HK-2 (cell line): ENCODE measurements at regions not wholly inside any gene's neighbourhood (a gene's known extent, or its start where the extent isn't known, plus 50 kb on each side); places are given as distances from the start of the nearest gene placed in this dataset.
A peak's percentile ranks its signal among the peaks of the same experiment; 100 is the strongest.

Experiments
- DNase-seq: peaks from one replicate; pipeline ENCODE4 v3.0.0-alpha.2; 2018; ENCODE audit not compliant: unreplicated experiment

DNA sequence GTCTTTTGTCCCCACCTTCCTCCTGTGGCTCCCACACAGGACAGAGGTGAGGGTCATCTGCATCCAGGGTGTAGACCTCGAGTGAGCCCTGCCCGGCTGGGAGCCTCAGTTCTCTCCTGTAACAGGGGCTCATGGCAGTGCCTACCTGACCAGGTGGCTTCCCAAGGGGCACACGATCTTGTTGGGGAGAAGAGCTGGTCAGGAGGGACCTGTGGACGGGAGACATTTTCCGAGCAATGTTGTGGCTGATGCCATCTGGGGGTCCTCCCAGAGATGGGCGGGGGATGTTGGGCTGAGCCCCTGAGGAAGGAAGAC is 51.9 kb downstream of the CEBPB start:
- no peak for DNase-seq

DNA sequence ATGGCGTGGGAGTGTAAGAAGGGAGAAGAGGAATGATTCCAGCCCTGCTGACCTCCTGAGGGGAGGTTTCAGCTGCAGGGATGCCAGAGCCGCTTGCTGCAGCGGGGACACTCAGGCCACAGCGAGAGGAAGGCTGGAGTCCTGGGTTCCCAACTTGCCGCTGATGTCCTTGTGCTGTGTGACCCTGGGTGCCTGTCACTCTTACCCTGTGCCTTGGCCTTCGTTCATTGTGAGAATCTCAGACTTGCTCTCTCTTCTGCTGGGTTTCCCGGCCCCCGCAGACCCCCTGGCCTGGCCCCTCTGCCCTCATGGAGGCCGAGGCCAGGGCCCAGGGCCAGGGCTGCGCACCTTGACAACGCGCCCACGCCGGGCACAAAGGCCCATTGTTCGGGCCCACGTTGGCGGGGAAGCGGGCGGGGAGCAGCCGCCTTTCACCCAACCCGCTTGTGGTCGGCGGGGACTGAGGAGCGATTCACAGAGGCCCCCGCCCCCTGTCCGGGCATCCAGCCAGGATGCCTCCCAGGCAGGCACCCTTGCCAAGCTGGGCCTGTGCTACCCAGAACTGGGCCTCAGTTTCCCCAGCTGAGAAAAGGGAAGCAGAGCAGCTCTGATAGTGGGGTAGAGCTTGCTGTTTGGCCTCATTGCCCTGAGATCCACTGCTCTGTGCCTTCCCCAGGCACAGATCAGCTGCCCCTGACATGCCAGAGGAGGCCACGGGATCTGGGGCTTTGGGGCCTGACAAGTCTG is 52.4 kb downstream of the CEBPB start:
- DNase-seq = no peak

DNA sequence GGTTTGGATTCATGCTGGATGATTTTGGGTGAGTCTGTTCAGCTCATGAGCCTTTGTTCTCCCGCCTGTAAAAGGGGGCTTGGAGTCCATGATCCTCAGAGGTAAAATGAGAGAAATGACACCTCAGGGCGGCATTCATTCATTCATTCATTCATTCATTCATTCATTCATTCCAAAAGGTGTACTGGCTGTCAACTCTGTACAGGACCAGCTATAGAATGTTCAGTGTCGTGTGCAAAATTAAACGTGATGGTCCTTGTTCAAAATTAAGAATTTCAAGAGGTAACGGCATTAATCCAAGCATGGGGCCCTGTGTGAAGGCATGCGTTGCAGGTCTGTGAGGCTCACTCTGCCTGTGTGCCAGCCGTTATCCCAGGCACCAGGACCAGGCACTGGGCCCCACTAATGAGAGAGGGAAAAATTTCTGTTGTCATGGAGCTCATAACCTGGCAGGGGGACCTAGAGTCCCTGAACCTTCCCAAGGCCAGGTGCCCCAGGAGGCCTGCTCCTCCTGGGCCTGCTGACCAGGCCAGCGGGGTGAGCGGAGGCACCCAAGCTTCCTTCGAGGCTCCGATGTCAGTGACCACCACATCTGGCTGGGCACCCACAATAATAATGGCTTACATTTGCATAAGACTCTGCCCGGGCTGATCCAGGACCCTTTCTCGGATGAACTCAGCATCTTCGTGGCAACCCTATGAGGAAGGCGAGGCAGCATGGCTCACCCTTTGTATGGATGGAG is 53.2 kb downstream of the CEBPB start:
- no peak for DNase-seq

DNA sequence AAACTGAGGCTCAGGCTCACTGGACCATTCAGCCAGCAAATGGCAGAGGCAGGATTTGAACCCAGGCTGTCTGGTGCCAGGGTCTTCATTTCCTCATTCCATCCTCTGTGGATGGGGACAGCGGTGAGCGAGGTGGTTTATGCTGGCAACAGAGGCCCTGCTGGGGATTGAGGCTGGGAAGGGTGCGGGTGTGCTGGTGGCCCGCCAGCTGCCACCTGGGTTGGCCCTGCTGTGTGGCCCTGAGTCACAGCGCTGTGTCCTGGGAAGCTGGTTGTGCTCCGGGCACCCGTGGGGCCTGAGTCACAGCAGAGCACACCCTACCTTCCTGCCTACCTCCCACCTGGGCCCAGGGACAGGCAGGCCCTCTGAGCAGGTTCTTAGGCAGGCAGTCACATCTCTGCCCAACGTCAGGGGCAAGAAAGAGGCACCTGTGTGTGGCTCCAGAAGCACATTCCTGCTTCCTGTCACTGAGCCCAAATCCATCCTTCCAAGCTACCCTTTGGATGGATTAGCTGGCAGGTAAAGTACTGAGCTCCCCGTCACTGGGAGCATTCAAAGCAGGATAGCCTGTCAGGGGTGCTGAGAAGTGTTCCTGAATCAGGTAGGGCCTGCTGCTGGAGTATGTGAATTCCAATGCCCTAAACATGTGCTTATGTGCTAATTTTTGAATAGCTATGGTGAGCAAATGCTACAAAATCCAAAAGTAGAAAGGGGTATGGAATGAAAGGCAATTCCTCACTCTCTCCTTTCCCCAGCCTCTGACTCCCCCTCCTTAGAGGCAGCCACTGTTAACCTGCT is 53.9 kb downstream of the CEBPB start:
- no peak for DNase-seq

DNA sequence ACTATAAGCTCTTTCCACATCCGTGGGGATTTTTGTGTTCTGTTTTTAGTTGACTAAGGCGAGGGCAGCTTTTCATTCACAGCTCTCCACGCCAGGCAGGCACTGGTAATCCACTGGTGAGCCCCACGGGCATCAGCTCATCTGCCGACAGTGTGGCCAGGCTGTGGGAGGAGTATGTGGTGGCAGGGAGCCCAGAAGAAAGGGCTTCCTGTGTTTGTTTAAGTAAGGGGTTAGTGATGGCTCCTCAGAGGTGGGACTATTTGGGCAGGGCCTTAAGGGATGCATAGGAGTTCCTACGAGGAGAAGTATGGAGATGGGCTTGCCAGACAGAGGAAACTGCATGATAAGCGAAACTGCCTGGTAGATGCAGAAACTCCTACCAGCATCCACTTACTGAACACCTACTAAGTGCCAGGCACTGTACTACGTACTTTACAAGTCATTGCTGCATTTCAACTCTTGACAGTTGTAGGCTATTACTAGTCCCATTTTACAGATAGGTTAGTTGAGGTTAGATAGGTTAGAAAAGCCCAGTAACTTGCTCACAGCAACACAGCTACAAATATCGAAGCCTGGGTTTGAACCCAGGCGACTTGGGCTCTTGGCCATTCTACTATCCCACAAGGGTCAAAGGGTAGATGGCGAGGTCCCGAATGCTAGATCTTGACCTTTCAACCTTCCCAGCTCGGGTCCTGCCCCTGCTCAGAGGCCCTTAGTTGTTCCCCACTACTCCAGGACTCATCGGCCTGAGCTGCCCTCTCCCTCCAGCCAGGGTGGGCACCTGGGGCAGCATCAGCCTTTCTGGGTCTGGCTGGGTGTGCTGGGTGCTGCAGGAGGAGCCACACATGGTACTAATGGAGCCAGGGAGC is 55.1 kb downstream of the CEBPB start:
- DNase-seq = no peak

DNA sequence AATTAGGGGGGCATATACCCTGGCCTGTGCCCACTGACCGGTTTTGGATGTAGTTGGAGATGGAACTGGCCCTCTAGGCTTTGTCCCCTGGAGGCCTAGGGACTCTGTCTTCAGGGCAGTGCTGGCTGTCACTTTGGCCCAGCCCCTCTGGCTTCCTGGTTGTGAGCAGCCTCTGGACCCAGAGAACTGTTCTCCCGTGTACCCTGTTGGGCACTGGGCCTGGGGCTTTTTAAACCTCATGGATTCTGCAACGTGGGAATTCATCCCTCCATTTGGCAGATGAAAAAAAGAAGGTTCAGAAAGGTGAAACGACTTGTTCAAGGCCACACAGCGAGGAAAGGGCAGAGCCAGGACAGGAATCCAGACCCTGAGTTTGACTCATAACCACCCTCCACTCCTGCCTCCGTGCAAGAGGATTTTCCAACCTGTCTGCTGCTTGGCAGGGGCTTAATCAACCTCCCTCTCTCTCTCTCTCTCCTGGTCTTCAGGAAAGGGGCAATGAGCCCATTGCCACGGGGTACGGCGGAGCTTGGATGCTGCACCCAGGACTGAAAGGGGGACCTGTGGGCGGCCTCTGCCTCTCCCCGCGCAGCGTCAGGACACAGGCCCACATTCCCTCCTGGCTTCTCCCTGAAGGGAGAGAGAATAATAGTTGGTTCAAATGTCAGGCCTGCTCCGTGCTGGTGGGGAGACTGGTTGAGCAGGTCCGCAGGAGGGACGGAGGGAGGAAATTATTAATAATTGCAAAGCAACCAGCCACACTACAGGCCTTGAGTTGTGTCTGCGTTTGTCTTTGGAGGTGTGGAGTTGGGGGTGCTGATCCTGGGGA is 56.0 kb downstream of the CEBPB start:
- no peak for DNase-seq

DNA sequence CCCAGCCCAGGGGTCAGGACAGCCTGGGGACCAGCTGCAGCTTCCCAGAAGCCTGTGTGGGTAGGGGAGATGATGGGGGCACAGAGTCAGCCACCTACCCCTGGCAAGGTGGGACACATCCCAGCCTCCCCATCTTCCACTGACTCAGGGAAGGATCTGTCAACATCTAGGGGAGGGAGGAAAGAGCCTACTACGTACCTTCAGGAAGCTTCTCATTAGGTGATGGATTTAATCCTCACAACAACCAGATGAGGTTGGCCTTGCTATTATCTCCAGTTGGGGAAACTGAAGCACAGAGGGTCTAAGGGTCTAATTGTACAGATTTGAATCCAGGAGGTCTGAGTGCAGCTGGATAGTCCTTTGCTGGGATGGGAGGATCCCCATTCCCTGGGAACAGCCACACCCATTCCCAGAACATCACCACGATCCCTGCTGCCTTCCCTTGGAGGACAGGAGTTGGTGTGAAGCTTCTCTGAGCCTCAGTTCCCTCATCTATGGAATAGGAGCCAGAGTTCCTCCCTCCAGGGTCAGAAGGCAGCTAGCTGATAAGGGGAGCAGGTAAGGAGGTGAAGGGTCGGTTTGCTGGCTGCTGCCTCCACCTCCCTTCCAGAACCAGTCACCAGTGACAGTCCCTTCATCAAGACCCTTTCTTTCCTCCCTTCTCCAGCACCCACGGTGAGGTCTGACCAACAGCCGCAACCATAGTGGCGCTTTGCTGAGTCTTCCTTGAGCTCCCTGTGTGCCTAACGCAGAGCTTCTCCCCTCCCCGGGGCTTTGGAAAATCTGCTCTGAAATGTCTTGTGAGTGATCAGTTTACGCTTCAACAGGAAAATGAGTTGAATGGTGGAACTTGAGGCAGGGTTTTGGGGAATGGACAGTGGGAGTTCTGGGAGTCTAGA is 56.8 kb downstream of the CEBPB start:
- no peak for DNase-seq

DNA sequence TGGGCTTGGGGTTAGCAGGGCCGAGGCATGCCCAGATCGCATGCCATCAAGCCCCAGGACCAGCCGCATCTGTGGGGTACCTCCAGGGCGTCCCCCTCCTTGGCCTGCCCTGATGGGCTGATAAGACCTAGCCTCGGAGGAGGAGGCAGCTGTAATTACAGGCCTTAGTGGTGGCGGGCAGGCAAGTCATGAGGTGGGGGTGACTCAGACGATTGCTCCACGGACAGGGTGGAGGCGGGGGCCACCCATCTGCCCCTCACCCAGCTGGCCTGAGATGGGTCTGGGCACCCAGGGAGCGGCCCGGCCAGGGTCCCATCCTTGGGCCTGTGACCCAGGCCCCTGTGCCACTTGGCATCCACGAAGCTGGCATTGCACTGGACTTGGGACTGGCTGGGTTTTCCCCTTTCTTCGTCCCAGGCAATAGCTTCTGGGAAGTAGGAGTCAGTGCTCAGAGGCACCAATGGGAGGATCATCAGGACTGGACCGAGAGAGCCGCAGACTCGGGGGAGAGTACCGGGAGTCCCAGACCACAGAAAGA is 57.5 kb downstream of the CEBPB start:
- peak; percentile 64 for DNase-seq

DNA sequence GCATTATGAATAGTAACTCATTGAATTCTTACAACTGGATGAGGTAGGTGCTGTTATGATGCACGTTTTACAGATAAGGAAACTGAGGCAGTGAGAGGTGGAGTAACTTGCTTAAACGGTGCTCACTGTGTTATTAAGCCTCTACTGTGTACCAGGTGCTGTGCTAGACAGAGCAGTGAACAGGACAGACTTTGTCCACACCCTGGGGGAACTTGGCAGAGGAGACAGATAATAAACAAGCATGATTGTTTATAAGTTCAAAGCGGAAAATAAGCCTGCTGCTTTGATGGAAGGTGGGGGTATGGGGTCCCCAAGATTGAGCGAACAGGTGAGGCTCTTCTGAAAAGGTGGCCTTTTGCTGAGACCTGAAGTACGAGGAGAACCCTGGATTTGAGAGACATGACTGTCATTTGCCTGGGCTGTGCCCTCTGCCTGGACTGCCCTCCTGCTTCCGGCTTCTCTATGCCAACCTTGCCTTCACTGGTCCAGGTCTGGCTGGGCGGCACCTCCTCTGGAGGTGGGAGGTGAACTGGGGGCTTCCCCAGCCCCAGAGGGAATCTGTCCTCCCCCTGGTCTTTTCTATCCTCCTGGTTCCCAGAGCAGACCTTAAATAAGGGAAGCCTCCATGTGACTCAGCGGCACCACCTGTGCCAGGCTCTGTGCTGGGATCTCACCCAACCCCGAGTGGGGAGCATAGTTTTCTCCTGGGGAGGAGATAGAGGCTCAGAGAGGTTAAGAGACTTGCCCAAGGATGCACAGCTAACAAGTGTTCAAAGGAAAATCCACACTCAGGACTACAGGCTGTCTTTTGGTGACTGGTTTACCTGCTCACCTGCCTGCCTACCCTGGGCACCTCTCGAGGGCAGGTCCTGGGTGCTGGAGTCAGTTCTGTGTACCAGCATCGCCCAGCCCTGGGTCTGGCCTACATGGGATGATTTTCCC is 59.1 kb downstream of the CEBPB start:
- no peak for DNase-seq

DNA sequence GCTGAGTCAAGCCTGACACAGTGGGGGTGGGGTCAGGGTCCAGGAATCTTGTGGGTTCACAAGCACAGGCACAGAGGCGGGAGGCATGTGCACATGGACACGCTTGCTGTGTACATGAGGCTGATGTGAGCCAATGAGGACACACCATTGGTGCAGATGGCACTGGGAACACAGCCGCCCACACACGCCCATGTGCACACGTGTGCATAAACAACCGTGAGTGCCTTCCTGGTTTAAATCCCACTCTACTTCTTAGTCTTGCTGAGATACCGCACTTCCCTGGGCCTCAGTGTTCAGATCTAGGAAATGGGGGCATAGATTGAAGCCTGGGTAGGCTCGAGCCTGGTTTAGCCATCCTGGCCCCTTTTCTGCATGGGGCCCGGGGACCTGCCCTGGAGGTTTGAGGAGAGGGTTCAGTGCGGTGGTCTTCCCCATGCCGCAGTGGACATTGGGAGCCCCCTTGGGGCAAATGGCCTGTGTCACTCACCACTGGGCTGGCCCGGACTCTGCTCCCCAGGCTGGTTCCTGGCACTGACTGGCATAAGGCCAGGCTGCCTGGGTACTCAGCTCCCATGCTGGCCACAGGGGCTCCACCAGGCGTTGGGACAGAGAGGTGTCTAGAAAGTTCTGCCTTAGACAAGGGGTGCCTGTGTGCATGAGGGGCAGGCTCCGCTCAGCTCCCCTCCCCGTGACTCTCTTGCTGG is 60.2 kb downstream of the CEBPB start:
- no peak for DNase-seq

DNA sequence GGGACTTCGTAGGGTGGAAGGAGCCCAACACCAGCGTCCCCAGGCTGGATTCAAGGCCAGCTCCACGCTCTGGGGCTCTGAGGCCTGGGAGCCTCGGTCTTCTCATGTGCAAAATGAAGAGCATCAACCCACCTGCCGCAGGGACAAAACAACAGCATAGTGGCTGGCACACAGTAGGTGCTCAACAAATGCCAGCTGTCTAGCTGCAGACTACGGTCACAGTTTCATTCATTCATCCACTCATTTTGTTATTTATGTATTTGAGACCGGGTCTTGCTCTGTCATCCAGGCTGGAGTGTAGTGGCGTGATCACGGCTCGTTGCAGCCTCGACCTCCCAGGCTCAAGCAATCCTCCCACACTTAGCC is 60.7 kb downstream of the CEBPB start:
- no peak for DNase-seq

DNA sequence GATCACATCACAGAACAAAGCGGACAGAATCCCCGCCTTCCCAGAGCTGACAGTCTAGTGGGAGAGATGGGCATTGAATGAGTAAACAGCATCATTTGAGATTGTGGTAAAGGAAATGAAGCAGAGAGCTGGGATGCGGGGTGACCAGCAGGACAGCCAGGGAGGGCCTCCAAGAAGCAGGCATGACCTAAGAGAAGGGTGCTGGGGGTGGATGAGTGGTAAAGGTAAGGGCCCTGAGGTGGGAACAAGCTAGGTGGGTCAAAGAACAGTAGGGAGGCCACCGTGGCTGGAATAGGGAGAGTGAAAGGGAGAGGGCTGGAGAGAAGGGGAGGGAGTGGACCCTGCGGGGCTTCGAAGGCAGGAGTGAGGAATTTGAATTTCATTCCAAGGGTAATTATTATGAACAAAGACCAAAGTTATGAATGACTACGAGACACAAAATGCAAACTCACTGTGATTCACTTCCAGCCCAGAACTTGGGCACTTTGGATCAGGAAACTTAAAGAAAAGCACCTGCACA is 61.4 kb downstream of the CEBPB start:
- DNase-seq = no peak

DNA sequence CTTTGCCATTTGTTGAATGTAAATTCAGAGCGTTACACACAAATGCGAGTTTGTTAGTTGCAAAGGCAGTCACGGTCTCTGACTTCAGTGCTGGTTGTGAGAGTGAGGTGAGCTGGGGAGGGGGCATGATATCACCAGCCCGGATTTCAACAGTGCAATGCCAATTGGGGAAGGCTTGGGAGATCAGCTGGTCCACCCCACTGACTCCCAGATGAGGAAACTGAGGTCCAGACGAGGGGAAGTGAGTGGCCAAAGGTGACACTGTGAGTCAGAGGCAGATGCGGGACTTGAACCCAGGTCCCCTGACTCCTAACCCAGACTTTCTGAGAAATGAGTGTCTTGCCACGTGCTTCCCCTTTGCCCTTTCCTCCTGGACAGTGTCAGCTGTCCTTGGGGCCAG is 62.1 kb downstream of the CEBPB start:
- no peak for DNase-seq

DNA sequence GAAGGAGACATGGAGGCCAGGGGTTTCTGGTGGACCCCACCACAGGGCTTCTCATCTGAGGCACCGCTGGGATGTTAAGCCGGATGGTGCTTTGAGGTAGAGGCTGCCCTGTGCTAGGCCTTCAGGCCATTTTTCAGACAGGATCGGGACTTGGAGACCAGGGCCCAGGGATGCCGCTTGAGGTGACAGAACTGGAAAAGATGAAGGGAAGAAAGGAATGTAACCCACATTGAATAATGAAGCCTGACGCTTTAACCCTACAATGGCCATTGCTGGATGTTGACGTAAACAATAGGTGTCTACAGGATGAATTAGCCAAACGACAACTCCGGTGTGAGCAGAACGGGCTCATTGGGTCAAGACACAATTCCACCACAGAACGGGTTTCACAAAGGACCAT is 62.5 kb downstream of the CEBPB start:
- DNase-seq = no peak

DNA sequence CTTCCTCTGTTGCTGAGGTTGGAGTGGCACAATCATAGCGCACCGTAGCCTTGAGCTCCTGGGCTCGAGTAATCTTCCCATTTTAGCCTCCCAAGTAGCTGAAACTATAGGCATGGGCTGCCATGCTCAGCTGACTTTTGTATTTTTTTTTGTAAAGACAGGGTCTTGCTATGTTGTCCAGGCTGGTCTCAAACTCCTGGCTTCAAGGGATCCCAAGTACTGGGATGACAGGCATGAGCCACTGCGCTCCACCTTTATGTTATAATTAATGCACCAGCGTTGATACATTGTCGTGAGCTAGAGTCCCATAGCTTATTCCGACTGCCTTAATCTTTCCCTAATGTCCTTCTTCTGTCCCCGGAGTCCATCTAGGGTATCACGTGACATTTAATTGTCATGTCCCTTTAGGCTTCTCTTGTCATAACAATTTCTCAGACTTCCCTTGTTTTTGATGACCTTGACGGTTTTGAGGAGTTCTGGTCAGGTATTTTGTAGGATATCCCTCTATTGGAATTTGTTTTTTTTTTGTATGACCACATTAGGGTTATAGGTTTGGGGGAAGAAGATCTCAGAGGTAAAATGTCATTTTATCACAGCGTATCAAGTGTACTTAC is 63.9 kb downstream of the CEBPB start:
- no peak for DNase-seq

DNA sequence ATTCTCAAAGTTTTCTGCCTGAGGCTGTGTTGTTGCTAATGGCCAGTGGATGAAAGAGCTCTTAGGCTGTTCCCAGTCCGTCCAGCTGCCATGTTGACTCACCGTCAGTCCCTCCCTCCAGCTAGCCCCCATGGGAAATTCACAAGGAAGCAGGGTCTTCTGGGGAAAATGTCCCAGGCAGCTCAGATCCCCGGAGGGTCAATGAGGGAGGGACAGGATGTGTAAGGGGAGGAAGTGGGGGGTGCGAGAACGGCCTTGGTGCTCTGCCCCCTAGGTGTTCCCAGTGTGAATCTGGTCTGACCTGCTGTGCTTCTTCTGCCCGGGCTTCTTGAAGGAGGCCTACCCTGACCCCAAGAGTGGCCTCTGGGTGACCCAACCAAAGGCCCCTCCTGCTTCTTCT is 65.9 kb downstream of the CEBPB start:
- DNase-seq = no peak

DNA sequence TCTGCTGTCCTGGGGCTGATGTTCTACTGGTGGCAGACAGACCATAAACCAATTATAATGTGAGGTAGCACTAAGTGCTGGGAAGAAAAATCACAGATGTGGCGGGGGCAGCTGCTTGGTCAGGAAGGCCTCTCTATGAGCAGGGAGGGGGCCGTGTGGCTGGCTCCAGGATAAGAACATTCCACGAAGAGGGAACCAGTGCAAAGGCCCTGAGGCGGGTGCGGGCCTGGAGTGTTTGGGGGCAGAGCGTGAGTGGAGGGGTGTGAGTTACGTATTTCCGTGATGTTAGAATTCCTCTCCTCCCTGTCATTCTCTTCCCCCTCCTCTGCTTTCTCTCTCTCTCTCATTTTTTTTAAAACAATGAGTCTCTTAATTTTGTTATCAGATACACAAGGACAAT is 67.2 kb downstream of the CEBPB start:
- DNase-seq = no peak
